ENCODE measurements at regions not wholly inside any gene's neighbourhood (a gene's known extent, or its start where the extent isn't known, plus 50 kb on each side); places are given as distances from the start of the nearest gene placed in this dataset.

- no peaks in the 10 kb centered on the region for H3K36me3 ChIP-seq (ENCODE audit: control insufficient read depth, insufficient read depth, low read length)
- no peak for TF ChIP-seq CTCF (IDR thresholded peaks at IDR 0.05; ENCODE audit: insufficient read depth, low read length, poor library complexity, severe bottlenecking)
Observed at GRCh38 chr7:25615003-25615402, 386.7 kb upstream of the NPVF start.

GRCh38 chr7:25615593-25615992, 387.3 kb upstream of the NPVF start:
- H3K27me3 ChIP-seq (replicated peaks; ENCODE audit: control insufficient read depth, insufficient read depth, low read length): peaks cover 2% of the 10 kb centered on the region
- TF ChIP-seq CTCF (IDR thresholded peaks at IDR 0.05; ENCODE audit: insufficient read depth, low read length, poor library complexity, severe bottlenecking): no peak
- no peak overlapping the region for H3K4me3 ChIP-seq (replicated peaks; ENCODE audit: low read depth, low read length)
- DNase-seq (ENCODE audit: extremely low read depth, insufficient read length): no peak
- H3K36me3 ChIP-seq (ENCODE audit: control insufficient read depth, insufficient read depth, low read length): no peaks in the 10 kb centered on the region

More at GRCh38 chr7:25615003-25615402, 386.7 kb upstream of the NPVF start:
- H3K4me3 ChIP-seq (replicated peaks; ENCODE audit: low read depth, low read length): no peak overlapping the region
- peaks cover 2% of the 10 kb centered on the region for H3K27me3 ChIP-seq (replicated peaks; ENCODE audit: control insufficient read depth, insufficient read depth, low read length)
- no peak for DNase-seq (ENCODE audit: extremely low read depth, insufficient read length)

- H3K36me3 ChIP-seq (ENCODE audit: control insufficient read depth, insufficient read depth, low read length): no peaks in the 10 kb centered on the region
- DNase-seq (ENCODE audit: extremely low read depth, insufficient read length): no peak
- peaks cover 2% of the 10 kb centered on the region for H3K27me3 ChIP-seq (replicated peaks; ENCODE audit: control insufficient read depth, insufficient read depth, low read length)
- no peak for TF ChIP-seq CTCF (IDR thresholded peaks at IDR 0.05; ENCODE audit: insufficient read depth, low read length, poor library complexity, severe bottlenecking)
- H3K4me3 ChIP-seq (replicated peaks; ENCODE audit: low read depth, low read length): no peak overlapping the region
Observed at GRCh38 chr7:25617214-25617613, 388.9 kb upstream of the NPVF start.

- no peak for DNase-seq (ENCODE audit: extremely low read depth, insufficient read length)
- Histone ChIP-seq H3K36me3 (ENCODE audit: control insufficient read depth, insufficient read depth, low read length) (no peaks in the 10 kb centered on the region), H3K27me3 (replicated peaks; ENCODE audit: control insufficient read depth, insufficient read depth, low read length) (peaks cover 2% of the 10 kb centered on the region), H3K4me3 (replicated peaks; ENCODE audit: low read depth, low read length) (no peak overlapping the region)
- TF ChIP-seq CTCF (IDR thresholded peaks at IDR 0.05; ENCODE audit: insufficient read depth, low read length, poor library complexity, severe bottlenecking): no peak
Observed at GRCh38 chr7:25617673-25618072, 389.4 kb upstream of the NPVF start.

- Histone ChIP-seq H3K4me3 (replicated peaks; ENCODE audit: low read depth, low read length) (no peak overlapping the region), H3K36me3 (ENCODE audit: control insufficient read depth, insufficient read depth, low read length) (no peaks in the 10 kb centered on the region), H3K27me3 (replicated peaks; ENCODE audit: control insufficient read depth, insufficient read depth, low read length) (no peaks in the 10 kb centered on the region; the same call in 1 of the 2 replicates)
- no peak for DNase-seq (ENCODE audit: extremely low read depth, insufficient read length)
- no peak for TF ChIP-seq CTCF (IDR thresholded peaks at IDR 0.05; ENCODE audit: insufficient read depth, low read length, poor library complexity, severe bottlenecking)
Observed at GRCh38 chr7:25619381-25619780, 391.1 kb upstream of the NPVF start.

Data from GM06990 (cell line).